ENCODE measurements at regions not wholly inside any gene's neighbourhood (a gene's known extent, or its start where the extent isn't known, plus 50 kb on each side); places are given as distances from the start of the nearest gene placed in this dataset.

DNA sequence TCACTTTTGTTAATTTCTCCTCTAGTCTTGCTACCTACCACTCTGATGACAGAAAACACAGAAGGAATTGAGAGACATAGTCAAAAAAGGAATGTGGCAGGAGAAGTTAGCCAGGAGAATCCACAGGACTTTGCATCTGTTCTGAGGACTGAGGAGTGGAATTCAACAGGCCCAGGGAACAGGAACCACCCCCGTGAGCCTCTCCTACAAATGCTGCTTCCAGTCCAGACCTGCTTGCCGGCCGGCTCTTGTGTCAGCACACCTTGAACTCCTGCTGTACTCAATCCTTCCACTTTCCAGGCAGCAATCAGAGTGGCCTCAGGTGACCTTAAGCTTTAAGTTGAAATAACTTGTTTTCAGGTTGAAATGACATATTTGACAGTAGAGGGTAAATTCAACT, 903.1 kb downstream of the BCL11B start:
- no peak for DNase-seq (ENCODE audit: low read depth)
- TF ChIP-seq, protein P1, sequence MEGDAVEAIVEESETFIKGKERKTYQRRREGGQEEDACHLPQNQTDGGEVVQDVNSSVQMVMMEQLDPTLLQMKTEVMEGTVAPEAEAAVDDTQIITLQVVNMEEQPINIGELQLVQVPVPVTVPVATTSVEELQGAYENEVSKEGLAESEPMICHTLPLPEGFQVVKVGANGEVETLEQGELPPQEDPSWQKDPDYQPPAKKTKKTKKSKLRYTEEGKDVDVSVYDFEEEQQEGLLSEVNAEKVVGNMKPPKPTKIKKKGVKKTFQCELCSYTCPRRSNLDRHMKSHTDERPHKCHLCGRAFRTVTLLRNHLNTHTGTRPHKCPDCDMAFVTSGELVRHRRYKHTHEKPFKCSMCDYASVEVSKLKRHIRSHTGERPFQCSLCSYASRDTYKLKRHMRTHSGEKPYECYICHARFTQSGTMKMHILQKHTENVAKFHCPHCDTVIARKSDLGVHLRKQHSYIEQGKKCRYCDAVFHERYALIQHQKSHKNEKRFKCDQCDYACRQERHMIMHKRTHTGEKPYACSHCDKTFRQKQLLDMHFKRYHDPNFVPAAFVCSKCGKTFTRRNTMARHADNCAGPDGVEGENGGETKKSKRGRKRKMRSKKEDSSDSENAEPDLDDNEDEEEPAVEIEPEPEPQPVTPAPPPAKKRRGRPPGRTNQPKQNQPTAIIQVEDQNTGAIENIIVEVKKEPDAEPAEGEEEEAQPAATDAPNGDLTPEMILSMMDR (conservative IDR thresholded peaks at IDR 0.05; ENCODE audit: low read depth, low read length) = no peak
- H3K4me3 ChIP-seq (ENCODE audit: low read depth, low read length) = no peak overlapping the region

DNA sequence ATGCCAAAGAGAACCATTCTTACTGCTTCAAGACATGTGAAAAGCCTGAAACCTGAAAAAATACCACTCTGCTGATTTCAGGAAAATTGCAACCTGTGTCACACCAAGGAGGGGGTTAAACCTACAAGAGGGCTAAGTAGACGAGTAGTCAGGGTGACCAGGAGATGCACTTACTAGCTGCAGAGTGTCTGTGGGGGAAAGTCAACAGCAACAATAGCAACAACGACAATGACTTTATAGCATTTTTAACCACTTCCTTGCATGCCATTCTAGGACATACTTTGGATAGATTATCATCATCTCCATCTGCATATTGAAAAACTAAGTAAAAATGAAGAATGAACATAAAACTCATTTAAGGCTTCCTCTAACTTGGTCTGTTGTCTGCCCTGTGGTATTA, 902.7 kb downstream of the BCL11B start:
- TF ChIP-seq, protein P1 (conservative IDR thresholded peaks at IDR 0.05; ENCODE audit: low read depth, low read length) = no peak
- no peak overlapping the region for H3K4me3 ChIP-seq (ENCODE audit: low read depth, low read length)
- DNase-seq (ENCODE audit: low read depth) = no peak

DNA sequence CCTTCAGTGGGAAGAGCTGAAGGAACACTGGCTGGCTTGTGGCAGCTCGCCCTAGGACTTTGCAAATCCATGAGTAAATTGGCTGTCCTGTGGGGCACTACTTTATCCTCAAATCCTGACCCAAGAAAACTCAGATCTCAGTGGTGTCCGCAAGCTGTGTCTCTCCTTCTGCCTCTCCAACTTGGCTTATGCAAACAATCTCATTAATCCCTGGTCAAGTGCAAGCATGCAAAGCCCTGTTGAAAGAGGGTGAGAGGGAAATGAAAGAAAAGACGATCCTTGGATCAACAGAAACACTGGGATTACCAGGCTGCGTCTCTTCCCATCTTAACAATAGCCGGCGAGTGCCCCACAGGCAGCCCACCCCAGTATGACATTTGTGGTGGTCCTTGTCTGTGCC, 901.6 kb downstream of the BCL11B start:
- TF ChIP-seq, protein P1 (conservative IDR thresholded peaks at IDR 0.05; ENCODE audit: low read depth, low read length) = no peak
- no peak for DNase-seq (ENCODE audit: low read depth)
- no peak overlapping the region for H3K4me3 ChIP-seq (ENCODE audit: low read depth, low read length)

DNA sequence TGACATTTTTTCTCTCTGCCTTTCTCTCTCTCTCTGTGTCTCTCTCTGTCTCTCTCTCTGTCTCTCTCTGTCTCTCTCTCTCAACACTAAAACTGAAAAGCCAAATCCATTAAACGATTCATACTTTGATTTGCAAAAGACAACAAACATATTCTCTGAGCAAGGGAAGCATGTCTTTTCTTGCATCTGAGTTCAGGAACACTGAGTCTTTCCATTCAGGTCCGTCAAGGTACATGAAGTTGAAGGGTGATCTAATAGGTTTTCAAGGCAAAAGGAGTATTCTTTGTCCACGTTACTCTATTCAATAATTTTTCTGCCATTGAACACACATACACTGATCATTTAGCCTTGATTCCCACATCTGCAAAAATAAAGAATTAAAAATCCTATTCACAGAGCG, 900.9 kb downstream of the BCL11B start:
- DNase-seq (ENCODE audit: low read depth) = no peak
- no peak overlapping the region for H3K4me3 ChIP-seq (ENCODE audit: low read depth, low read length)
- TF ChIP-seq, protein P1 (conservative IDR thresholded peaks at IDR 0.05; ENCODE audit: low read depth, low read length) = no peak

DNA sequence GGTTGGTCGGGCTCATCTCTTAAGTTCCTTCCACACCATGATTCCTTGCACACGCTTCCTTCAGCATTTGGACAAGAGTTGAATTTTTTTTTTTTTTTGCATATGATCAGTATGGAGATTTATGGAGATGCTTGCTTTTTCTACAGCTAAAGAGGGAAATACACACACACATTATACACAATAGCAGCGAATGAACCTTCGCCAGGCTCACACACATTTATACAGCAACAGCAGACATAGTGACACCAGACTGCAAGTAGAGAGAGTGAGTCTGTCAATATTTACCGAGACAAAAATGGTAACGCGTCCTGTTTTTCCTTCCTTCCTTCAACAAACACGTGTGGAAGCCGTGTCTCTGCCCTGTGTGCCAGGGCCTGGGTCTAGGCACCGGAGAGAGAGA, 897.9 kb downstream of the BCL11B start:
- no peak for DNase-seq (ENCODE audit: low read depth)
- TF ChIP-seq, protein P1 (conservative IDR thresholded peaks at IDR 0.05; ENCODE audit: low read depth, low read length) = no peak
- H3K4me3 ChIP-seq (ENCODE audit: low read depth, low read length) = no peak overlapping the region

DNA sequence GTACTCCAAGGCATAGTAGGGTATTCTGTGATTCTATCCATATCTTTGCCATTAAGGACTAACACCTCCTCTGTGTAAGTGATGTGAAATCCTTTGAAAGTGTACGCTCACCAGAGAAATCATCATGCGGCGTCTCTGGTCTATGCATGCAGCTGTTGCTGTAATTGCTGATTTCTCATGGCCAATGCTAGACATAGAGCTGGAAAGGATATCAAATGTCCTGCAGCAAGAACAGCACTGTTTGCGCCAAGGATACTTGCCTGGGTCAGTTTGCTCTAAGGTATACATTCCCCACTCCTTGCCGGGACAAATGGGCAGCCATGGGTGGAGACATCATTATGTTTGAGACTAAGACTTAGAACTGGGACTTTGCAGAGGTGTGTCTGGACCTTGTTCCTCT, 896.4 kb downstream of the BCL11B start:
- no peak overlapping the region for H3K4me3 ChIP-seq (ENCODE audit: low read depth, low read length)
- TF ChIP-seq, protein P1 (conservative IDR thresholded peaks at IDR 0.05; ENCODE audit: low read depth, low read length) = no peak
- DNase-seq (ENCODE audit: low read depth) = no peak

DNA sequence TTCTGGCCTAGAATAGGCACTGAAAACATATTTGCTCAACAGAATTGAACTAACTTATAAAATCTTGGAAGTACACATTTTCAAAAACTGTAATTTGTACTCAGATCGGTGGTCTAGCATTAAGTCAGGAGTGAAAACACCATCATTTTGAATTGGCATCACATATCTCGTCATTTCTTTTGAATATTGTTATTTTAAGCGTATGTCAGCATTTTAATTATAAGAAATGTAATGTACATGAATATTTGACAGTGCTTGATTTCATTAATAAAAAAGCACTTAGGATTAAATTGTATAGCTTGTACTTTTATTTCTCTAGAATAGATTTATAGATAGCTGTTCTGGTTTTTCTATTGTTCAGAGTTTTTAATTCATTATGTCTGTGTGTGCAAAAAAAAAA, 892.2 kb downstream of the BCL11B start:
- TF ChIP-seq, protein P1 (conservative IDR thresholded peaks at IDR 0.05; ENCODE audit: low read depth, low read length) = no peak
- no peak overlapping the region for H3K4me3 ChIP-seq (ENCODE audit: low read depth, low read length)
- DNase-seq (ENCODE audit: low read depth) = no peak

Measured in epithelial cell of proximal tubule (primary cell).